NB4 (cell line): ENCODE measurements at regions not wholly inside any gene's neighbourhood (a gene's known extent, or its start where the extent isn't known, plus 50 kb on each side); places are given as distances from the start of the nearest gene placed in this dataset.

Source experiments
- DNase-seq: peaks from one replicate; pipeline ENCODE4 v3.0.0; 2010; ENCODE audit warnings: low read depth
- H3K4me3 ChIP-seq: one replicate; pipeline ENCODE4 v1.5.1; 2011; ENCODE audit warnings: mild to moderate bottlenecking, low read depth, low read length, moderate library complexity
- CTCF ChIP-seq: IDR thresholded peaks from one replicate; pipeline ENCODE4 v1.5.1; 2012; ENCODE audit warnings: low read depth, low read length
- MAX ChIP-seq: IDR thresholded peaks from 2 replicates; pipeline ENCODE4 v1.6.1; 2011; ENCODE audit warnings: low read depth, low read length
- MYC ChIP-seq: IDR thresholded peaks from 2 replicates; pipeline ENCODE4 v1.6.1; 2011; ENCODE audit warnings: low read depth, low read length
- POLR2A ChIP-seq: IDR thresholded peaks from 2 replicates; pipeline ENCODE4 v1.6.1; 2011; ENCODE audit warnings: mild to moderate bottlenecking; ENCODE audit not compliant: insufficient read length; ENCODE audit errors: extremely low read depth

GRCh38 chrX:39975101-39975925 lies 122.4 kb downstream of the BCOR start:
- no peak overlapping the region for H3K4me3 ChIP-seq
- TF ChIP-seq MYC (no peak), POLR2A (no peak), CTCF (no peak), MAX (no peak)
- DNase-seq, result no peak

- no peak for DNase-seq
- TF ChIP-seq MYC, result no peak
- no peak for TF ChIP-seq POLR2A
- TF ChIP-seq CTCF, result no peak
- TF ChIP-seq MAX, result no peak
Measured at GRCh38 chrX:39981946-39982345, 115.8 kb downstream of the BCOR start.

GRCh38 chrX:39982948-39983347 lies 114.8 kb downstream of the BCOR start:
- DNase-seq, result no peak
- no peak overlapping the region for H3K4me3 ChIP-seq
- TF ChIP-seq MYC (no peak), POLR2A (no peak), MAX (no peak)

More at GRCh38 chrX:39981946-39982345, 115.8 kb downstream of the BCOR start:
- no peak overlapping the region for H3K4me3 ChIP-seq

- no peak overlapping the region for H3K4me3 ChIP-seq
- no peak for DNase-seq
- TF ChIP-seq CTCF (no peak), MYC (no peak), MAX (no peak), POLR2A (no peak)
Measured at GRCh38 chrX:39983715-39984114, 114.0 kb downstream of the BCOR start.

- TF ChIP-seq CTCF (no peak), POLR2A (no peak), MAX (no peak), MYC (no peak)
- H3K4me3 ChIP-seq, result no peak overlapping the region
- no peak for DNase-seq
Measured at GRCh38 chrX:39984191-39984956, 113.4 kb downstream of the BCOR start.

- no peak for DNase-seq
- TF ChIP-seq MYC, result no peak
- no peak for TF ChIP-seq POLR2A
- TF ChIP-seq MAX, result no peak
- no peak for TF ChIP-seq CTCF
- H3K4me3 ChIP-seq, result no peak overlapping the region
Measured at GRCh38 chrX:39985071-39985470, 112.7 kb downstream of the BCOR start.
